GM18873 (cell line): ENCODE measurements at regions not wholly inside any gene's neighbourhood (a gene's known extent, or its start where the extent isn't known, plus 50 kb on each side); places are given as distances from the start of the nearest gene placed in this dataset.

Experiments used
- ATAC-seq: cut with Tn5 transposase; IDR thresholded peaks from one replicate; pipeline ENCODE4 v1.9.1; 2021; ENCODE audit warnings: mild to moderate bottlenecking, moderate library complexity, moderate number of reproducible peaks; ENCODE audit not compliant: unreplicated experiment, low FRiP score

DNA sequence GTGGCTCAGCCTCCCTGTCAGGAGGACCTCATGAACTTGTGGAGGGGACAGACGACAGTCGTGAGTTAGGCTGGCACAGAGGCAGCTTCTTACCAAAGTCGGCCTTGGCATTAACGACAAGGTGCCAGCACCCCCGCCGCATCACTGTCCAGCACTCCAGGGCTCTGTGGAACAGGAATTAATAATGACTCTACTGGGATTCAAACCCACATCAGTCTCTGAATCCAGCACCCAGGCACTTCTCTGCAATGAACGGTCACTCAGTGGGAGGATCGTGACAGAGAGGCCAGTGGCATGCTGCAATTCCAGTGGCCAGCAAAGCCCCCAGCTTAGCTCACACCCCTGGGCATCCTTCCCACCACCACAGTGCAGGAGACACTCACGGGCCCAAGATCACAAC is 263.3 kb upstream of the ADAMTS16 start:
- no peak for ATAC-seq

DNA sequence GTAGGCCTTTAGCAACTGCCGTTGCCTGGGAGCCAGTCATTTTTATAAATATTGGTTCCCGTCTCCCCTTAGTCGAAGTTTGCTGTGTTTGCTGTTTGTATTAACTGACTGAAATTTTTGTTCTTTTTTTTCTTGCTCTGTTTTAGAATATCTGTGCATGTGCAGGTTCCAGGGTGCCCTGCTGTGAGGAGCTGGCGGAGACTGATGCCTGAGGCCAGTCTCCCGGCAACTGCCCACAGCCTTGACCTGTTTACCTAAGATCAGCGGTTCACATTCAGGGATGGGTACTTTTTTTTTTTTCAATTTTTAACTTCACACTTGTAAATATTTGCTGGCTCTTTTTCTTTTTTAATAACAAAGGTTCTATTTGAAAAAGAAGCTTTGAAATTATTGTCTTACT is 262.6 kb upstream of the ADAMTS16 start:
- no peak for ATAC-seq

DNA sequence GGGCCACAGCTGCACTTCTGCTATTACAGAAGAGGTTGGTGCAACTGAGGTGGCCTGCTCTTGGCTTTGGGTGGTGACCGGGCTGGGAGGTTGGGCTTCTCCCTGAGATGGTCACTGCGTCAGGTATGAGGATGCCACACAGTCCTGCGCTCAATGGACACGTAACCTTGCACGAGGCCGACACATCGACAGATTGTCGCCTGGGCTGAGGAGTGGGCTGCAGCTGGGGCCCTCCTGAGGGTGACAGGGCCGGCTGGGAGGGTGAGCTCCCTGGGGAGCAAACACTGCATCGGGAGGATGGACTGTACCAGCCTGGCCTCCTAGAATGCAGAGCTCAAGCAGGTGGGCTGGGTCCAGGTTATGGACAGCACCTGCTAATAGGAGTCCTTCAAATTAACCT is 261.1 kb upstream of the ADAMTS16 start:
- ATAC-seq = no peak

DNA sequence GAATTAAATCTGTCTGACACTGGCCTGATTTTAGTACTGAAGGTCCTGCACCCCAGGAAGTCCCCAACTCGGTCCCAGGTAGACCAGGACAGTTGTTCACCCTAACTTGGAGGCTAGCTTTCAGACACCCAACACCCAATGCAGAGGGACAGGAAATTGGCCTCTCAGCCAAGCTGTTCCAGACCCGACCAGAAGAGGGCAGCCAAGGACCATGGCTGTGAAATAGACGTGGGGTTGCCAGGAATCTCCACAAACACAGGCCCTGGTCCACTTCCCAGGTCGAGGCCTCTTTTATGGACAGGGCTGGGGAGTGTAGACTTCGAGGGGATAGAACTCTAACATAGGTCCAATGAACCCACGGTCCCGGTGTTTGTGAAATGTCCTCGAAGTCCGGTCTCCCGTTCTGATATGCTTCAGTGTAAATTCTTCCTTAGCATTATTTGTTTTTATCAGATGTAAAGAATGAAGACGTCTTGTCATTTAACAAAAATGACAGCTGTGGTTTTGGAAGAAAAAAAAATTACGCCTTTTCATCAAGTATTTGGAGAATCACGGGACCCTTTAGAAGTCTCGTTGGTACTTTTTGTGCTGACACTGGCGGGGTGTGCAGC is 260.3 kb upstream of the ADAMTS16 start:
- peak; percentile 54 for ATAC-seq

DNA sequence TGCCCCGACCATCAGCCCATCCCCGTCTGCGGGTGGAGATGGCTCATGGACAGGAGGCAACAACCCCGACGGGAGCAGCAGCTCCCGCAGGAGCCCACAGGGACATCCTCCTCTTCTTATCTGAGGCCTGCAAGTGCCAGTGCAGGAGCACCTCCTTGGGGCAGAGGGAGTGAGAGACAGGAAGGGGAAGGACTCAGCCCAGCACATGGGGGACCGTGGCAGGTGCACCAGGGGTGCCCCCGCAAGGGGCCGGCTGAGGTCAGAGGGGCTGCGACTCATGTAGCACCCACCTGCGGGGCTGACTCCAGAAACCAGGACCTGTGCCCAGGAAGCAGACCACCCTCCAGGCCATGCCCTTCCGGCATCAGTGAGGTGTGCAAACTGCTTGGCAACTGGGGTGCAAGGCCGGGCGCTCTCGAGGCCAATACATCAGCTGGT is 259.8 kb upstream of the ADAMTS16 start:
- no peak for ATAC-seq

DNA sequence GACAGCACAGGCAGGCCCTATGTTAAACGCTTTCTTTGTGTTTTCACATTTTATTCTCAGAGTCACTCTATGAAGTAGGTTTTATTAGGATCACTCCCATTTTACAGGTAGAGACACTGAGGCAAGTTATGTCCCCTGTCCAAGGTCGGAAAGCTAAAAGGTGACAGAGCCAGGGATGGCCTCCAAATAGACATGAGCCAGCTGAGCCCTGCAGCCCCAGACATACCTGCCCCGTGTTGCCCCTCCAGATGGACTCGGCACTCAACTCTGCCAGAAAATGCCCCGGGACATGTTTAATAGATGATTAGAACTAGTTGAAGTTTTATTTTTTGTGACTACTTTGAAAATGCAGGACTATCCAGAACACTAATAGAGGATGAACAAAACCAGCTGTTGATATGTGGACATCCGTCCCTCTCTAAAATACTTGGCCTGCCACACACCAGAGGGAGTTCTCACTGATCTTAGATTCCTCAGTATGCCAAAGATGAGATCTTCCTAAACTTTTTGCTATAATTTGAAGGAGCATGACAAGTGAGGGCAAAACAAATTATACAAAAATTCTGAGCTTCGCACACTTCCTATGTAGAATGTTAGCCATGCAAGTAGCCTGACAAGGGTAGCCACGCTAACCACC is 258.6 kb upstream of the ADAMTS16 start:
- ATAC-seq = no peak

DNA sequence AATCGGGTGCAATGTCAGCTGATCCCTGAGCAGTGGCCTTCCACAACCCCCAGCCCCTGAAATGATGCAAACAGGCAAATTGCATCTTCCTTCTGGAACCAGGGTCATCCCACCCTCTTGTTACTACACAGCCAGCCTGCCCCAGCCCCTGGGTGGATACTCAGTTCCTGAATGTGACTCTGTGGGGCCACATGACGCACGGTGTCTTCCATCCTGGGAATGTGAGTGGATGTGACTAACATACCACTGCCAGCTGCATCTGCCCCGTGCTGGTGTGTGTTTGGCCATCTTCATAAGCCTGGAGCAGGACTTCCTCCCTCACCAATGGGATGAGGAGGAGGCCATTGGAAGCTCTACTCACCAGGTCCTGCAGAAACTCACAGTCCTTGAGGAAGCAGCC is 257.9 kb upstream of the ADAMTS16 start:
- no peak for ATAC-seq

DNA sequence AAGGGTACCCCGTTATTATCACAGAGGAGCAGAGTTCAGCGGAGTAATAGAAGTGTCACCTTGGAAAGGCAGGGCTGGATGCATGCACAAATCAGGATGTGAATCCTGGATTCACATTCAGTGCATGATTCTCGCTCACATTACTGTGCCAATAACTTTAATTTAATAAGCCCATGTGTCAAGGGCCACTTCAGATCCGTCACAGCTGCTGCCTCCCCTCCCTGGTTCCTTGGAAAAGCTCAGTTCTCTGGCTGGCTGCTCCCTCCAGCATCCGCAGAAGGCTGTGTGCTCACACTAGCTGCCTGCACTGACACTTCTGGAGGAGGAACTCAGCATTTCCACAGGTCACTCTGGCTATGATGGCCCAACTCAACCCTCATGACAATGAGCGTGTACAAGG is 256.8 kb upstream of the ADAMTS16 start:
- ATAC-seq = no peak

DNA sequence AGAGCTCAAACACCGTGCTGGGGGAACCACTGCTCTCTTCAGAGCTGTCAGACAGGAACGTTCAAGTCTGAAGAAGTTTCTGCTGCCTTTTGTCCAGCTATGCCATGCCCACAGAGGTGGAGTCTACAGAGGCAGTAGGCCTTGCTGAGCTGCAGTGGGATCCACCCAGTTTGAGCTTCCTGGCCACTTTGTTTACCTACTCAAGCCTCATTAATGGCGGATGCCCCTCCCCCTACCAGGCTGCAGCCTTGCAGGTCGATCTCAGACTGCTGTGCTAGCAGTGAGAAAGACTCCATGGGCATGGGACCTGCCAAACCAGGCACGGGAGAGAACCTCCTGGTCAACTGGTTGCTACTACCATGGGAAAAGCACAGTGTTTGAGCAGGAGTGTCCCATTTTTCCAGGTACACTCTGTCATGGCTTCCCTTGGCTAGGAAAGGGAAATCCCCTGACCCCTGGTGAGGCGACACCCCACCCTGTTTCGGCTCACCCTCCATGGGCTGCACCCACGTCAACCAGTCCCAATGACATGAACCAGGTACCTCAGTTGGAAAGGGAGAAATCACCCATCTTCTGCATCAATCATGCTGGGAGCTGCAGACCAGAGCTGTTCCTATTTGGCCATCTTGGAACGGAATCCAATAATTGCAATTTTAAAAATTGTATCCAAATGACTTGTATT is 246.9 kb upstream of the ADAMTS16 start:
- no peak for ATAC-seq

DNA sequence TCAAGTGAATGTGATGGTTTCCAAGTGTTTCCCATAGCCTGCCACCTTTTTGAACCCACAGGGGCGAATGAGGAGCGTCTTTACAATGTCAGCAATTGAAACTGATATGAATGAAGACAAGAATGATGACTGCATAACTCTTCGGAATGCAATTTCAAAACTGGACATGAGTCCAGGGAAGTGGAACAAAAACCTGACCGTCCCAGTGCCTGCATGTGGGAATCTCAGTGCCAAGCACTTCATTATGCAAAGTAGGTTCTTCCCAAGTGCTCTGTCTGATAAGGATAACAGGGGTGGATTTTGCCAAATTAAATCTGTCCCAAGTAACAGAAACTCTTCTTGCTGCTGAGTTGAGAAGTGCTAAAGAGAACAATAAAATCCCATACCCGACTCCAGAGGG is 243.8 kb upstream of the ADAMTS16 start:
- no peak for ATAC-seq

DNA sequence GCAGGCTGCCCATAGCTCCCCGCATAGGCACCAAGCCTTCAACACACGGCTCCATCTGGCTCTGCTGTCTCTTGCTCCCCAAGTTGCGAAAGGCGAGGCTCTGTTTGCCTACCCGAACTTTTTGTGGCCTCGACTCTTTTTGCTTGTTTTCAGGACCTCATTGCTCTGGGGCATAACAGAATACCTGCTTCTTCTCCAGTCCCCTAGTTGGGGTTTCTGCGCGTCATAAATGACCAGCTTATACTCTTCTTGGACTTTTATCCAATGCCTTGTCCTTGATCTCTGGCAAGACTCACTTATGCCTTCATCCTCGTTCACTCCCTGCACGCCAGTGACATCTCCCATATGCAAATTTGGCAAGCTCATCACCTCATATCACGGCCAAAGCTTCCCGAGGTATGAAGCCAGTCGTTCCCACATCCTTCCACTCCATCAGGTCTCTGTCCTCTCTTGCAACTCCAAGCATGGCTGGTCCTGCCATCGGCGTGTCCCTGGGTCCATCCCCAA is 238.8 kb upstream of the ADAMTS16 start:
- no peak for ATAC-seq

DNA sequence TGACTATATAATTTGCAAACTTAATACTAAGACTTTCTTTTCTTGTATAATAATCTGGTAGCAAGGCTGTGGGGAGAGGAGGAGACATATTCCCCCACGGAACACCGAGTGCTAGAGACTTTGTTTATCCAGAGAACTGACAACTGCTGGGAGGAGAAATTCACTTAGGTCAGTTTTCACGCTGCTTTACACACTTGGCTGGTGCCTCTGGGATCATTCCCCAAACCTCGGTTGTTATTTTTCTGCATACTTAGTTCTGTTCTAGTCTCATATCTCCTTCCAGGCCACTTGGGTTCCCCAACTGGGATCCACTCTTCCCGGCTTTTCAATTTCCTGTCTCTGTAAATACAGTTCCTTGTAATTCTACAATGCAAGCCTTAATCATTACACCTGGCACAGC is 238.2 kb upstream of the ADAMTS16 start:
- ATAC-seq = no peak

DNA sequence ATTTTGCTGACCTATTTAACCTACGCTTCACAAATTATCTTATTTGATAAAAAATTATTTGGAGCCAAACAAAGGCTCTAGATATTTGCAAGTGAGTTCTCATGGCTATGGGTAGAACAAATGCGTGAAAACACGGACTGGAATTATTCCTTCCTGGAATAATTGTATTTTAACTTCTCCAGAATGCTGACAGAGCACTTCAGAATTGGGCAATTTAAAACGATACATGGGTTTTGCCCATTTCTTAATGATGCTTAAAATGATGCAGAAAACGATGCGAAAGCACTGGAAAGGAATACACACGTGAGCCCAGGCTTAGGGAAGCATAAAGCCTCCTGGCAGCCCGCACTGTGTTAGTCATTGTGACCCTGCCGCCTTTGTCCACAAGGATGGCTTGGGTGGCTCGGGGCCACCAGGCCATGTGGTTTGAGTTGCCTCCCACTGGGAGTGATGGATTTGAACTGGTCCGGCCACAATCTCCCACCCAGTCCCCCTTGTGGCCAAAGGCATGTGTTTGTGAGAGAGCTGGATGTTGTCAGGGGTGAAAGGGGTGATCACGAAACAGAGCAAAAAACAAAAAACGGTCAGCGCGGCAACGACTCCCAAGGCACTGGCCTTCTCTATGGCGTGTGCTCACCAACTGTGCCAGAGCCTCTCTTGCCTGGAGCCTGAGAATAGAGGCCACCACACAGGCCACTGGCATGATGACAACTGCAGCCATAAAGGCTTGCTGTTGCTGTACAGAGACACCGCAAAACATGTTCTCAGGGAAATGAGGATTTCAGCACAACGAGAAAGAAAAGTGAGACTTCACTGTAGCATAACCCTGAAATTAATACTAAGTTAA is 234.2 kb upstream of the ADAMTS16 start:
- ATAC-seq = no peak

DNA sequence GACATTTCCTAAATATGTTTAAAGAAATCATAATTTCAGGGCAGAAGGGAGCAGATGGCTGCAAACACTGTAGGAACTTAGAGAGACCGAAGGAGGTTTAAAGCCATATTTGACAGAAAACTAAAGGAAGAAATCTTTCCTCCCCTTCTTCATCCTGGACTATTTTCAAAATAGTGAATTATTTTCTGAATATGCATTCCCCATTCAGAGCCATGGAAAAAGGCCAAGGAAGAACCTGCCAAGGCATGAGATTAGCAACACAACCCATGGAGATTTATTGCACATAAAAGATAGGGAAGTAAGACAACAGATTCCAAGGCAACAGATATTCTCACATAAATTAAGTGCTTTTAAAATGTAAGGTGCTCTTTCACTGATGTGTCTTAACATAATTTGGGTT is 233.3 kb upstream of the ADAMTS16 start:
- no peak for ATAC-seq

DNA sequence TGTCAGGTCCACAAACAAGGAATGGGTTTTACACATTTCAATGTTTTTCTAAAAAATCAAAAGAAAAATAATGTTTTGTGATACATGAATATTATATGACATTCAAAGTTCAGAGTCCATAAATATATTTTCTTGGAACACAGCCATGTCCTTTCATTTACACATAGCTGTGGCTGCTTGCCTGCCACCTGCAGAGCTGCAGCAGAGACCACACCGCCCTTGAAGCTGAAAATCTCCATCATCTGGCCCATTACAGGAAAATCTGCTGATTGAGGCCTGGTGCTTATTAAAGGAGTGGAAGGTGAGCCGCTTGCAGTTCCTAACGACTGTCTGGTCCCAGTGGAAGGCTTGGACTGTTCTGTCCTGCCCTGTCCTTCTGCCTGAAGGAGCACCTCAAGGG is 232.6 kb upstream of the ADAMTS16 start:
- no peak for ATAC-seq

DNA sequence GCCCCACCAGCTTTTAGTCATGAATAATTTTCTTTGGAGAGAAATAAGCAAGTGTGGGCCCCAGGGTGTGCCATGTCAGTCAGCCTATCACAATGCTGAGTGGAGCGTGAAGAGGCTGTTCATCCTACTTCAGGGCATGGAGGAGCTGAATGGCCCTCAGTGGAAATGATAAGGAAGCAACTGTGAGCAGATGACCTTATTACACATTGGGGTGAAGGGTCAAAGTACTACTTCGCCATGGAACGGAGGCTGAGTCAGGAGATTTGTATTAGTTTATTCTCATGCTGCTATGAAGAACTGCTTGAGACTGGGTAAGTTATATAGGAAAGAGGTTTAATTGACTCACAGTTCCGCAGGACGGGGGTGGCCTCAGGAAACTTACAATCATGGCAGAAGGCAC is 231.0 kb upstream of the ADAMTS16 start:
- ATAC-seq = no peak

DNA sequence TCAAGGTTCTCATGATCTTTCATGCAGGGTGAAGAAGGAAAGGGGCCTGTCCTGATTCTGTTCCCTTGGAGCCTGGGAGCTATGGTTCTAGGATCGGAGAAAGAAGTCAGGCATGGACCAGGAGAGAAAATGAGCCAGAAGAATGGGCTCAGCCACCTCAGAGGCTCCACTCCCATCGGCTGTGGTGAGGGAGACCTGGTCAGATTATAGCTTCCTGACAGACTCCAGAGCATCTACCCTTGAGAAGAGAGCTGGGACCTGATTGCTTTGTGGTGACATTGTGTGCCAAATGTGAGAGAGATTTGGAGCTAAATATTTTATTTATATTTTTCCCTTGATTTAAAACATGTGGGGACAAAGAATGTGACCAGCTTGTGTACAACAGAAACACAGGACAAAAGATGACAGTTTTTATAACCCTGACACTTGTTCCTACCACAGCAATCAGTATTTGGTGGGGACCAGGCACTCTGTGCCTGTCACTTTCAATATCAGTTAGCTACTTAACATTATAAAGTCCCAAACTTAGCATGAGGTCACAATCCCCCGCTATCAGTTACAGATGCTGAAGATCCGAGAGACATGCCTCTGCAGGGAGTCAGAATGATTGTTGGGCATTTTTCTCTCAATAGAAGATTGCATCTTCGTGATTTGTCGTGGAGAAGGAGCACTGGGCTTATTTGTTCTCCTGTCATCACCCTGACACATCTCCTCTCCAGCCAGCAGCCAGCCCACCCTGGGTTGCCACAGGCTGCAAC is 228.3 kb upstream of the ADAMTS16 start:
- no peak for ATAC-seq

DNA sequence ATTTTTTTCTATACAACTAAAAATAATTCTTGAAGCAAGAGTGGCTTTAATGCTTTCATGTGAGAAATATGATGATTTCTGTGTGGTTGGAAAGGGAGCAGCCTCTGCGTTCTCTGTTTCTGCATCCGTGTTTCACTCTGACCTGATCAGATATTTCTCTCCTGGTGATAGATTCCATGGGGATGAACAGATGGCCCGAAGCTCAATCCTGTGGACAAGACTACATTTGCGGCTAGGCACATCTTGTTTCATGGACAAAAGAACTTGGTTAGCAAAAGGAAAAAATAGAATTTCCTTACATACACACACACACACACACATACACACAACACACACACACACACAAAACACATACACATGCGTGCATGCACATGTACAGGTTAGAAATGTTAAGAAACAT is 218.2 kb upstream of the ADAMTS16 start:
- no peak for ATAC-seq

DNA sequence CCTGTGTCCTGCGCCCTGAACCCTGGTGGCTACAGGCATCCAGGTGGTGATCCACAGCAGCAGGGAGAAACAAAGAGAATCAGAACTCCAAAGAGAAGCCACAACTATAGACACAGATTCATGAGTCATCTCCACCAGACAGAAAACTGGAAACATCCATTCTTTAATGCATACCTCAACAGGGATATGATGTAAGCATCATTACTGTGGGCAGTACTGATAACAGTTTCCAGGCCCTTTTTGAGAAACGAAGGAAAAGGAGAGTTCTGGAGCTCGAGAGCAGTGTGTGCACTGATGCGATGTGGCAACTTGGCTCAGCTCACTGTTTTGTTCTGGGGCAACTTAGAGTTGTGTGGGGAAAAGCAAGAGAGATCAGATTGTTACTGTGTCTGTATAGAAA is 215.6 kb upstream of the ADAMTS16 start:
- no peak for ATAC-seq

DNA sequence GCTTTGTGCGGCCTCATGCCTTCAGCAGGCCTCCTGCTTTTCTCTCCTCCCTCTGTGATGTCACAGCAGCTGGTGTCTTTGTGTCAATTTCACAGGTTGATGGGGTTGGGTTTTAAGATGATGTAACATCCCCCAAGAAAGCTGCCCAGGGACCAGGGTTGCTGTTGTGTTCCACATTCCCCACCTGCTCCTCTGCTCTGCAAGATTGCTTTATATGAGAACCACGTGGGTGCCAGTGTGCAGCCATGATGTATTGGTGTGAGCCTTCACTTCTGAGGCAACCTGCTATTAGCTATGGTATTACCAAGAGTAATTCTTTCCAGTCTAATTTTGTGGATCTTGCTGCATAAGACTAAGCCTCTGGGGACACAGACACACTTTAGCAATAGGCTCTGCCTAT is 213.0 kb upstream of the ADAMTS16 start:
- ATAC-seq = no peak
